Choroid plexus epithelial cell (primary cell): ENCODE measurements at regions not wholly inside any gene's neighbourhood (a gene's known extent, or its start where the extent isn't known, plus 50 kb on each side); places are given as distances from the start of the nearest gene placed in this dataset.

Experiments used
- DNase-seq: peaks from one replicate; pipeline ENCODE4 v3.0.0-alpha.2; 2010; ENCODE audit warnings: low read depth
- H3K4me3 ChIP-seq: 2 replicates; pipeline ENCODE4 v1.5.1; 2011; ENCODE audit warnings: low read depth, mild to moderate bottlenecking, control low read depth, low read length, moderate library complexity
- CTCF ChIP-seq: conservative IDR thresholded peaks from 2 replicates; pipeline ENCODE4 v1.5.1; 2011; ENCODE audit warnings: low read depth, mild to moderate bottlenecking, control low read depth, inconsistent platforms, low read length, moderate library complexity

GRCh38 chr2:236912326-236913120 is 173.2 kb upstream of the COPS8 start:
- no peak overlapping the region for H3K4me3 ChIP-seq
- no peak for DNase-seq
- no peak for TF ChIP-seq CTCF

GRCh38 chr2:236915186-236915585 is 170.5 kb upstream of the COPS8 start:
- H3K4me3 ChIP-seq, result no peak overlapping the region
- DNase-seq, result no peak
- no peak for TF ChIP-seq CTCF

GRCh38 chr2:236915726-236916125 is 170.0 kb upstream of the COPS8 start:
- no peak for TF ChIP-seq CTCF
- DNase-seq, result no peak
- no peak overlapping the region for H3K4me3 ChIP-seq

GRCh38 chr2:236916181-236916580 is 169.5 kb upstream of the COPS8 start:
- no peak for TF ChIP-seq CTCF
- H3K4me3 ChIP-seq, result no peak overlapping the region
- no peak for DNase-seq

GRCh38 chr2:236916651-236917050 is 169.0 kb upstream of the COPS8 start:
- no peak overlapping the region for H3K4me3 ChIP-seq
- no peak for TF ChIP-seq CTCF
- DNase-seq, result no peak

- TF ChIP-seq CTCF, result no peak
- no peak for DNase-seq
- H3K4me3 ChIP-seq, result no peak overlapping the region
These were observed 168.5 kb upstream of the COPS8 start for GRCh38 chr2:236917164-236917563.

GRCh38 chr2:236918545-236918944 is 167.1 kb upstream of the COPS8 start:
- DNase-seq, result no peak
- TF ChIP-seq CTCF, result no peak
- no peak overlapping the region for H3K4me3 ChIP-seq
